ENCODE measurements at regions not wholly inside any gene's neighbourhood (a gene's known extent, or its start where the extent isn't known, plus 50 kb on each side); places are given as distances from the start of the nearest gene placed in this dataset.

DNA sequence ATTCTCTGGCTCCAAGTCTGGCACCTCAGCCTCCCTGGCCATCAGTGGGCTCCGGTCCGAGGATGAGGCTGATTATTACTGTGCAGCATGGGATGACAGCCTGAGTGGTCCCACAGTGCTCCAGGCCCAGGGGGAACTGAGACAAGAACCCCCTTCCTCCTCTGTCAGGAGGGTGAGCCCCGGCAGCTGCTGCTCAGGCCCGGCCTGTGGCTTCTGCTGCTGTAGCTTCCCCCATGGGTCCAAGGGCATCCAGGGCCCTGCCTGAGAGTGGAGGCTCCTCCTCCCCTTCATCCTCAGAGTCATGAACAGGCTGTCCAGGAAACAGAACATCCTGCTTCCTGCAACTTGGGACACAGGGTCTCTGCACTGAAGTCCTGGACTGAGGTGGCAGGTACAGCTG is 113.6 kb downstream of the VPREB1 start:
- TF ChIP-seq, protein P1, sequence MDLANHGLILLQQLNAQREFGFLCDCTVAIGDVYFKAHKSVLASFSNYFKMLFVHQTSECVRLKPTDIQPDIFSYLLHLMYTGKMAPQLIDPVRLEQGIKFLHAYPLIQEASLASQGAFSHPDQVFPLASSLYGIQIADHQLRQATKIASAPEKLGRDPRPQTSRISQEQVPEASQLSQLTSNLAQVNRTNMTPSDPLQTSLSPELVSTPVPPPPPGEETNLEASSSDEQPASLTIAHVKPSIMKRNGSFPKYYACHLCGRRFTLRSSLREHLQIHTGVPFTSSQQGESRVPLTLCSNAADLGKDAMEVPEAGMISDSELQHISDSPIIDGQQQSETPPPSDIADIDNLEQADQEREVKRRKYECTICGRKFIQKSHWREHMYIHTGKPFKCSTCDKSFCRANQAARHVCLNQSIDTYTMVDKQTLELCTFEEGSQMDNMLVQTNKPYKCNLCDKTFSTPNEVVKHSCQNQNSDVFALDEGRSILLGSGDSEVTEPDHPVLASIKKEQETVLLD (IDR thresholded peaks at IDR 0.05), result no peak
- TF ChIP-seq EZH2 (IDR thresholded peaks at IDR 0.05; ENCODE audit: borderline replicate concordance, low read depth, low read length), result no peak
